WTC11 (cell line): ENCODE measurements at regions not wholly inside any gene's neighbourhood (a gene's known extent, or its start where the extent isn't known, plus 50 kb on each side); places are given as distances from the start of the nearest gene placed in this dataset.

ENCODE experiments used
- ATAC-seq: fragments of 200-7000 bp; cut with Tn5 transposase; 2 replicates; pipeline ENCODE4 v1.10.0; 2021; ENCODE audit warnings: mild to moderate bottlenecking, moderate library complexity
- CTCF ChIA-PET: fragments of 300-600 bp; sonication (Branson Sonifier 250); formaldehyde crosslinking; loops from one replicate; lab custom pipeline; 2021; ENCODE audit warnings: antibody characterized with exemption; lab: Charles Lee
- POLR2A ChIA-PET: fragments of 350-600 bp; sonication (Branson Sonifier 250); formaldehyde crosslinking; loops from one replicate; lab custom pipeline; 2021; ENCODE audit warnings: antibody characterized with exemption; lab: Charles Lee
- DNase-seq: peaks from one replicate; pipeline ENCODE4 v3.0.0; 2021; ENCODE audit warnings: low spot score
- H3K27ac Mint-ChIP-seq: 2 replicates; pipeline ENCODE4 v1.8.0; 2021; ENCODE audit warnings: mixed read lengths
- H3K27me3 Mint-ChIP-seq: 2 replicates; pipeline ENCODE4 v1.8.0; 2021; ENCODE audit warnings: low read depth, mild to moderate bottlenecking, moderate library complexity, mixed read lengths
- H3K36me3 Mint-ChIP-seq: 2 replicates; pipeline ENCODE4 v1.8.0; 2021; ENCODE audit warnings: mixed read lengths
- H3K4me1 Mint-ChIP-seq: 2 replicates; pipeline ENCODE4 v1.8.0; 2022; ENCODE audit warnings: mixed read lengths
- H3K4me3 Mint-ChIP-seq: 2 replicates; pipeline ENCODE4 v1.8.0; 2021; ENCODE audit warnings: mild to moderate bottlenecking, moderate library complexity, mixed read lengths
- H3K9me3 Mint-ChIP-seq: 2 replicates; pipeline ENCODE4 v1.8.0; 2021; ENCODE audit warnings: mixed read lengths
- ATF1 ChIP-seq: sonication (generic); formaldehyde crosslinking; IDR thresholded peaks from 2 replicates; pipeline ENCODE4 v1.8.1; 2023; ENCODE audit warnings: mild to moderate bottlenecking, moderate library complexity, missing genetic modification reagents
- FOXP1 ChIP-seq: sonication (generic); formaldehyde crosslinking; IDR thresholded peaks from 2 replicates; pipeline ENCODE4 v1.8.0; 2022; ENCODE audit warnings: missing genetic modification reagents, mild to moderate bottlenecking, moderate library complexity, borderline replicate concordance
- HMGA2 ChIP-seq: fragments of 250-450 bp; sonication (Bioruptor Pico); IDR thresholded peaks from 2 replicates; pipeline ENCODE4 v1.4.0; 2021; ENCODE audit warnings: mild to moderate bottlenecking, moderate library complexity
- KAT7 ChIP-seq: sonication (generic); formaldehyde crosslinking; IDR thresholded peaks from 2 replicates; pipeline ENCODE4 v1.8.1; 2023; ENCODE audit warnings: missing genetic modification reagents, mild to moderate bottlenecking, borderline replicate concordance
- NFE2L1 ChIP-seq: sonication (generic); formaldehyde crosslinking; IDR thresholded peaks from 2 replicates; pipeline ENCODE4 v1.8.1; 2023; ENCODE audit warnings: missing genetic modification reagents
- NR1H2 ChIP-seq: sonication (generic); formaldehyde crosslinking; IDR thresholded peaks from 2 replicates; pipeline ENCODE4 v1.9.0; 2021; ENCODE audit warnings: mild to moderate bottlenecking, moderate library complexity, missing genetic modification reagents
- NR2C2 ChIP-seq: sonication (generic); formaldehyde crosslinking; IDR thresholded peaks from 2 replicates; pipeline ENCODE4 v1.8.0; 2022; ENCODE audit warnings: mild to moderate bottlenecking, missing genetic modification reagents
- NR3C1 ChIP-seq: sonication (generic); formaldehyde crosslinking; conservative IDR thresholded peaks from 2 replicates; pipeline ENCODE4 v1.8.1; 2023; ENCODE audit warnings: low read depth, mild to moderate bottlenecking, missing genetic modification reagents
- OVOL2 ChIP-seq: fragments of 250-450 bp; sonication (Bioruptor Pico); IDR thresholded peaks from 2 replicates; pipeline ENCODE4 v1.9.0; 2021; ENCODE audit warnings: mild to moderate bottlenecking, borderline replicate concordance
- RELA ChIP-seq: sonication (generic); formaldehyde crosslinking; IDR thresholded peaks from 2 replicates; pipeline ENCODE4 v1.8.1; 2022; ENCODE audit warnings: missing genetic modification reagents, mild to moderate bottlenecking, borderline replicate concordance
- RORB ChIP-seq: fragments of 250-450 bp; sonication (Bioruptor Pico); IDR thresholded peaks from 2 replicates; pipeline ENCODE4 v1.9.0; 2021; ENCODE audit warnings: mild to moderate bottlenecking
- ZBTB21 ChIP-seq: sonication (generic); formaldehyde crosslinking; IDR thresholded peaks from 2 replicates; pipeline ENCODE4 v1.8.1; 2023; ENCODE audit warnings: mild to moderate bottlenecking, missing genetic modification reagents, borderline replicate concordance
- ZNF138 ChIP-seq: sonication (generic); formaldehyde crosslinking; conservative IDR thresholded peaks from 2 replicates; pipeline ENCODE4 v1.8.1; 2022; ENCODE audit warnings: mild to moderate bottlenecking, moderate library complexity, missing genetic modification reagents
- ZNF219 ChIP-seq: sonication (generic); formaldehyde crosslinking; IDR thresholded peaks from 2 replicates; pipeline ENCODE4 v1.8.0; 2023; ENCODE audit warnings: missing genetic modification reagents, mild to moderate bottlenecking, borderline replicate concordance
- ZNF317 ChIP-seq: sonication (generic); formaldehyde crosslinking; IDR thresholded peaks from 2 replicates; pipeline ENCODE4 v1.8.1; 2023; ENCODE audit warnings: low read depth, mild to moderate bottlenecking, moderate library complexity, missing genetic modification reagents, borderline replicate concordance
- TF ChIP-seq, protein P1 (sequence below): fragments of 200-600 bp; IDR thresholded peaks from 2 replicates; pipeline ENCODE4 v1.8.0; 2022; ENCODE audit warnings: antibody characterized with exemption
- TF ChIP-seq, protein P2 (sequence below): sonication (generic); formaldehyde crosslinking; IDR thresholded peaks from 2 replicates; pipeline ENCODE4 v1.8.1; 2022; ENCODE audit warnings: mild to moderate bottlenecking, moderate library complexity, missing genetic modification reagents
- TF ChIP-seq, protein P3 (sequence below): sonication (generic); formaldehyde crosslinking; IDR thresholded peaks from 2 replicates; pipeline ENCODE4 v1.8.1; 2023; ENCODE audit warnings: mild to moderate bottlenecking, missing genetic modification reagents, moderate library complexity
- TF ChIP-seq, protein P4 (sequence below): sonication (generic); formaldehyde crosslinking; IDR thresholded peaks from 2 replicates; pipeline ENCODE4 v1.8.0; 2023; ENCODE audit warnings: missing genetic modification reagents
- TF ChIP-seq, protein P5 (sequence below): sonication (generic); formaldehyde crosslinking; IDR thresholded peaks from 2 replicates; pipeline ENCODE4 v1.8.1; 2022; ENCODE audit warnings: missing genetic modification reagents, borderline replicate concordance
- TF ChIP-seq, protein P6 (sequence below): sonication (generic); formaldehyde crosslinking; IDR thresholded peaks from 2 replicates; pipeline ENCODE4 v1.8.0; 2022; ENCODE audit warnings: missing genetic modification reagents
- TF ChIP-seq, protein P7 (sequence below): sonication (generic); formaldehyde crosslinking; IDR thresholded peaks from 2 replicates; pipeline ENCODE4 v1.8.1; 2023; ENCODE audit warnings: mild to moderate bottlenecking, missing genetic modification reagents

DNA sequence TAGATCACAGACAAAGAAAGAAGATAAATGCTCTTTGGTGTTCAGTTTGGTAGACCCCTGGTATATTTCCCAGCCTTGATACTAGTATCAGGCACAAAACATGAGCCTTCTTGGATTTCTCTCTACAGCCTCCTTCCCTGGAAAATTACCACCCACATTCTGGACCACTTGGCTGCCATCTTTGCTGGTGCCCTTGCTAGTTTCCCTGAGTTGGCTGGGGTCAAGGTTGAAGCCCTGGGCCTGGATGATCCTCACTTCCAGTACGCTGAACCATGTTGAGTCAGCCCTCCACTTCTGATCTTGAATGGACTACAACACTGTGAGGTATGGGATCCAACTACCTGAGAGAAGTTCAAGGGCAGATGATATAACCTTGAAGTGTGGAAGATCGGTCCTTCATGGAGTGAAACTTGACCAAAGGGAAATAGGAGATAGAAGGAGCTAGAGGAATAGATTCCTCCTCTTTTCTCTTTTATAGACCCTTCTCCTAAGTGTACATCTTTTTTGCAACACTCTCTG is 501.4 kb downstream of the TMEM114 start:
- Mint-ChIP-seq H3K4me1 (no peaks in the 10 kb centered on the region), H3K27me3 (peaks cover 13% of the 10 kb centered on the region; the same call in 1 of the 2 replicates), H3K36me3 (peaks cover 74% of the 10 kb centered on the region), H3K4me3 (no peak overlapping the region), H3K27ac (no peak overlapping the region), H3K9me3 (peaks cover 90% of the 10 kb centered on the region)
- DNase-seq = no peak
- no peak for ATAC-seq
- TF ChIP-seq ZNF317 (CRISPR knock-in tag) (no peak), NR1H2 (no peak)
- CTCF ChIA-PET = no interaction called here
- POLR2A ChIA-PET = no interaction called here

DNA sequence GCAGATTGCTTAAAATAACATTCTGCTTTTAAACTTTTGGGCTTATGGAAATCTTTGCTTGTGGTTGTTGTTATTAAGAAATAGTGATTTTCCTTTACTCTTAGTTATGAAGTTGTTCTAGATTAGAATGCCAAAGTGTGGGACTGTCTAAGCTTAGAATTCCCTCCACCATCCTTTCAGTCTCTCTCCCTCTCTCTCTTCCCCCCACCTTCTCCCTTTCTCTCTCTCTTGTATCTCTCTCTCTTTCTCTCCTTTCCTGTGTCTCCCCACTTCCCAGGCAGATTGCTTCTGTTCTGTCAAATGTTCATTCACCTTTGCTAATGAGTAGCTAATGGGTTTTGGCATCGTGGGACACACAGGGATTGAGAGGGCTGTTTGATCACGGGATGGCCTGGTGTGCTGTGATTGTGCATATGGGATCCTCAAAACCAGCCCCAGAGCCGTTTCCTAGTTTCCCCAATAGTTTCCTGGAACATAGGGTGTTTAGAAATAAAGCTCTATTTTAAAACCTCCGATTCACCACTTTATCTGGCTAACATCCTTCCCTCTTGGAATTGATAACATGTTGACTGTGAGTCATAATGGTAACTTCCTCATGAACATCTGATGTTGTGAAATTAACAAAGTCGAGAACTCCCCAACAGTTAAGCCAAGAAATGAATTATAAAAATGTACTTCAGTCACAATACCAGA is 502.6 kb downstream of the TMEM114 start:
- H3K27ac Mint-ChIP-seq = no peak overlapping the region
- H3K9me3 Mint-ChIP-seq = peaks cover 88% of the 10 kb centered on the region
- POLR2A ChIA-PET = no interaction called here
- H3K4me3 Mint-ChIP-seq = no peak overlapping the region
- no peak for TF ChIP-seq RORB (CRISPR knock-in tag)
- TF ChIP-seq RELA (CRISPR knock-in tag) = no peak
- no peak for TF ChIP-seq NFE2L1 (CRISPR knock-in tag)
- TF ChIP-seq, protein P1, sequence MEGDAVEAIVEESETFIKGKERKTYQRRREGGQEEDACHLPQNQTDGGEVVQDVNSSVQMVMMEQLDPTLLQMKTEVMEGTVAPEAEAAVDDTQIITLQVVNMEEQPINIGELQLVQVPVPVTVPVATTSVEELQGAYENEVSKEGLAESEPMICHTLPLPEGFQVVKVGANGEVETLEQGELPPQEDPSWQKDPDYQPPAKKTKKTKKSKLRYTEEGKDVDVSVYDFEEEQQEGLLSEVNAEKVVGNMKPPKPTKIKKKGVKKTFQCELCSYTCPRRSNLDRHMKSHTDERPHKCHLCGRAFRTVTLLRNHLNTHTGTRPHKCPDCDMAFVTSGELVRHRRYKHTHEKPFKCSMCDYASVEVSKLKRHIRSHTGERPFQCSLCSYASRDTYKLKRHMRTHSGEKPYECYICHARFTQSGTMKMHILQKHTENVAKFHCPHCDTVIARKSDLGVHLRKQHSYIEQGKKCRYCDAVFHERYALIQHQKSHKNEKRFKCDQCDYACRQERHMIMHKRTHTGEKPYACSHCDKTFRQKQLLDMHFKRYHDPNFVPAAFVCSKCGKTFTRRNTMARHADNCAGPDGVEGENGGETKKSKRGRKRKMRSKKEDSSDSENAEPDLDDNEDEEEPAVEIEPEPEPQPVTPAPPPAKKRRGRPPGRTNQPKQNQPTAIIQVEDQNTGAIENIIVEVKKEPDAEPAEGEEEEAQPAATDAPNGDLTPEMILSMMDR = no peak
- no peak for TF ChIP-seq FOXP1 (CRISPR knock-in tag)
- TF ChIP-seq, protein P2, sequence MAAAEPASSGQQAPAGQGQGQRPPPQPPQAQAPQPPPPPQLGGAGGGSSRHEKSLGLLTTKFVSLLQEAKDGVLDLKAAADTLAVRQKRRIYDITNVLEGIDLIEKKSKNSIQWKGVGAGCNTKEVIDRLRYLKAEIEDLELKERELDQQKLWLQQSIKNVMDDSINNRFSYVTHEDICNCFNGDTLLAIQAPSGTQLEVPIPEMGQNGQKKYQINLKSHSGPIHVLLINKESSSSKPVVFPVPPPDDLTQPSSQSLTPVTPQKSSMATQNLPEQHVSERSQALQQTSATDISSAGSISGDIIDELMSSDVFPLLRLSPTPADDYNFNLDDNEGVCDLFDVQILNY (CRISPR knock-in tag) = no peak
- TF ChIP-seq ZBTB21 (CRISPR knock-in tag) = no peak
- no peak for TF ChIP-seq KAT7
- TF ChIP-seq ZNF138 (CRISPR knock-in tag) = no peak
- TF ChIP-seq, protein P3, sequence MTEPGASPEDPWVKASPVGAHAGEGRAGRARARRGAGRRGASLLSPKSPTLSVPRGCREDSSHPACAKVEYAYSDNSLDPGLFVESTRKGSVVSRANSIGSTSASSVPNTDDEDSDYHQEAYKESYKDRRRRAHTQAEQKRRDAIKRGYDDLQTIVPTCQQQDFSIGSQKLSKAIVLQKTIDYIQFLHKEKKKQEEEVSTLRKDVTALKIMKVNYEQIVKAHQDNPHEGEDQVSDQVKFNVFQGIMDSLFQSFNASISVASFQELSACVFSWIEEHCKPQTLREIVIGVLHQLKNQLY (CRISPR knock-in tag) = no peak
- no peak for TF ChIP-seq HMGA2 (CRISPR knock-in tag)
- TF ChIP-seq, protein P4, sequence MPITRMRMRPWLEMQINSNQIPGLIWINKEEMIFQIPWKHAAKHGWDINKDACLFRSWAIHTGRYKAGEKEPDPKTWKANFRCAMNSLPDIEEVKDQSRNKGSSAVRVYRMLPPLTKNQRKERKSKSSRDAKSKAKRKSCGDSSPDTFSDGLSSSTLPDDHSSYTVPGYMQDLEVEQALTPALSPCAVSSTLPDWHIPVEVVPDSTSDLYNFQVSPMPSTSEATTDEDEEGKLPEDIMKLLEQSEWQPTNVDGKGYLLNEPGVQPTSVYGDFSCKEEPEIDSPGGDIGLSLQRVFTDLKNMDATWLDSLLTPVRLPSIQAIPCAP (CRISPR knock-in tag) = no peak
- no peak for TF ChIP-seq OVOL2 (CRISPR knock-in tag)
- TF ChIP-seq NR3C1 (CRISPR knock-in tag) = no peak
- TF ChIP-seq, protein P5, sequence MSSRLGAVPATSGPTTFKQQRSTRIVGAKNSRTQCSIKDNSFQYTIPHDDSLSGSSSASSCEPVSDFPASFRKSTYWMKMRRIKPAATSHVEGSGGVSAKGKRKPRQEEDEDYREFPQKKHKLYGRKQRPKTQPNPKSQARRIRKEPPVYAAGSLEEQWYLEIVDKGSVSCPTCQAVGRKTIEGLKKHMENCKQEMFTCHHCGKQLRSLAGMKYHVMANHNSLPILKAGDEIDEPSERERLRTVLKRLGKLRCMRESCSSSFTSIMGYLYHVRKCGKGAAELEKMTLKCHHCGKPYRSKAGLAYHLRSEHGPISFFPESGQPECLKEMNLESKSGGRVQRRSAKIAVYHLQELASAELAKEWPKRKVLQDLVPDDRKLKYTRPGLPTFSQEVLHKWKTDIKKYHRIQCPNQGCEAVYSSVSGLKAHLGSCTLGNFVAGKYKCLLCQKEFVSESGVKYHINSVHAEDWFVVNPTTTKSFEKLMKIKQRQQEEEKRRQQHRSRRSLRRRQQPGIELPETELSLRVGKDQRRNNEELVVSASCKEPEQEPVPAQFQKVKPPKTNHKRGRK (CRISPR knock-in tag) = no peak
- TF ChIP-seq ATF1 (CRISPR knock-in tag) = no peak
- TF ChIP-seq, protein P6, sequence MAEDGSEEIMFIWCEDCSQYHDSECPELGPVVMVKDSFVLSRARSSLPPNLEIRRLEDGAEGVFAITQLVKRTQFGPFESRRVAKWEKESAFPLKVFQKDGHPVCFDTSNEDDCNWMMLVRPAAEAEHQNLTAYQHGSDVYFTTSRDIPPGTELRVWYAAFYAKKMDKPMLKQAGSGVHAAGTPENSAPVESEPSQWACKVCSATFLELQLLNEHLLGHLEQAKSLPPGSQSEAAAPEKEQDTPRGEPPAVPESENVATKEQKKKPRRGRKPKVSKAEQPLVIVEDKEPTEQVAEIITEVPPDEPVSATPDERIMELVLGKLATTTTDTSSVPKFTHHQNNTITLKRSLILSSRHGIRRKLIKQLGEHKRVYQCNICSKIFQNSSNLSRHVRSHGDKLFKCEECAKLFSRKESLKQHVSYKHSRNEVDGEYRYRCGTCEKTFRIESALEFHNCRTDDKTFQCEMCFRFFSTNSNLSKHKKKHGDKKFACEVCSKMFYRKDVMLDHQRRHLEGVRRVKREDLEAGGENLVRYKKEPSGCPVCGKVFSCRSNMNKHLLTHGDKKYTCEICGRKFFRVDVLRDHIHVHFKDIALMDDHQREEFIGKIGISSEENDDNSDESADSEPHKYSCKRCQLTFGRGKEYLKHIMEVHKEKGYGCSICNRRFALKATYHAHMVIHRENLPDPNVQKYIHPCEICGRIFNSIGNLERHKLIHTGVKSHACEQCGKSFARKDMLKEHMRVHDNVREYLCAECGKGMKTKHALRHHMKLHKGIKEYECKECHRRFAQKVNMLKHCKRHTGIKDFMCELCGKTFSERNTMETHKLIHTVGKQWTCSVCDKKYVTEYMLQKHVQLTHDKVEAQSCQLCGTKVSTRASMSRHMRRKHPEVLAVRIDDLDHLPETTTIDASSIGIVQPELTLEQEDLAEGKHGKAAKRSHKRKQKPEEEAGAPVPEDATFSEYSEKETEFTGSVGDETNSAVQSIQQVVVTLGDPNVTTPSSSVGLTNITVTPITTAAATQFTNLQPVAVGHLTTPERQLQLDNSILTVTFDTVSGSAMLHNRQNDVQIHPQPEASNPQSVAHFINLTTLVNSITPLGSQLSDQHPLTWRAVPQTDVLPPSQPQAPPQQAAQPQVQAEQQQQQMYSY (CRISPR knock-in tag) = no peak
- TF ChIP-seq NR2C2 (CRISPR knock-in tag) = no peak
- TF ChIP-seq, protein P7, sequence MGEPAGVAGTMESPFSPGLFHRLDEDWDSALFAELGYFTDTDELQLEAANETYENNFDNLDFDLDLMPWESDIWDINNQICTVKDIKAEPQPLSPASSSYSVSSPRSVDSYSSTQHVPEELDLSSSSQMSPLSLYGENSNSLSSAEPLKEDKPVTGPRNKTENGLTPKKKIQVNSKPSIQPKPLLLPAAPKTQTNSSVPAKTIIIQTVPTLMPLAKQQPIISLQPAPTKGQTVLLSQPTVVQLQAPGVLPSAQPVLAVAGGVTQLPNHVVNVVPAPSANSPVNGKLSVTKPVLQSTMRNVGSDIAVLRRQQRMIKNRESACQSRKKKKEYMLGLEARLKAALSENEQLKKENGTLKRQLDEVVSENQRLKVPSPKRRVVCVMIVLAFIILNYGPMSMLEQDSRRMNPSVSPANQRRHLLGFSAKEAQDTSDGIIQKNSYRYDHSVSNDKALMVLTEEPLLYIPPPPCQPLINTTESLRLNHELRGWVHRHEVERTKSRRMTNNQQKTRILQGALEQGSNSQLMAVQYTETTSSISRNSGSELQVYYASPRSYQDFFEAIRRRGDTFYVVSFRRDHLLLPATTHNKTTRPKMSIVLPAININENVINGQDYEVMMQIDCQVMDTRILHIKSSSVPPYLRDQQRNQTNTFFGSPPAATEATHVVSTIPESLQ (CRISPR knock-in tag) = no peak
- TF ChIP-seq ZNF219 (CRISPR knock-in tag) = no peak
- peaks cover 13% of the 10 kb centered on the region; the same call in 1 of the 2 replicates for H3K27me3 Mint-ChIP-seq
- peaks cover 71% of the 10 kb centered on the region for H3K36me3 Mint-ChIP-seq
- ATAC-seq (no peak), DNase-seq (no peak)
- H3K4me1 Mint-ChIP-seq = no peaks in the 10 kb centered on the region
- CTCF ChIA-PET = no interaction called here
